Loucy (cell line): ENCODE measurements at regions not wholly inside any gene's neighbourhood (a gene's known extent, or its start where the extent isn't known, plus 50 kb on each side); places are given as distances from the start of the nearest gene placed in this dataset.

ENCODE experiments used
- CTCF ChIP-seq: fragments of 200-600 bp; sonication (generic); conservative IDR thresholded peaks from 2 replicates; pipeline ENCODE4 v1.5.1; 2014; ENCODE audit warnings: mild to moderate bottlenecking, antibody characterized with exemption, low read length
- EZH2phosphoT487 ChIP-seq: fragments of 200-600 bp; IDR thresholded peaks from 2 replicates; pipeline ENCODE4 v1.6.1; 2018; ENCODE audit warnings: antibody characterized with exemption, mild to moderate bottlenecking, moderate library complexity, borderline replicate concordance

- TF ChIP-seq CTCF (no peak), EZH2phosphoT487 (no peak)
These were observed 368.1 kb upstream of the UBE2E2 start for GRCh38 chr3:22835041-22835440.
